HG03521 (cell line): ENCODE measurements at regions not wholly inside any gene's neighbourhood (a gene's known extent, or its start where the extent isn't known, plus 50 kb on each side); places are given as distances from the start of the nearest gene placed in this dataset.
"Not testable (repeated sequence)": the region's sequence is repeated elsewhere in the genome, so short reads cannot be mapped to it uniquely, and the experiment has no call there.

Experiments
- ATAC-seq: cut with Tn5 transposase; IDR thresholded peaks from one replicate; pipeline ENCODE4 v1.9.1; 2021; ENCODE audit warnings: mild to moderate bottlenecking, moderate library complexity; ENCODE audit not compliant: unreplicated experiment

GRCh38 chr9:33690143-33690933 is 105.0 kb upstream of the PRSS3 start:
- ATAC-seq: no peak

GRCh38 chr9:33695299-33695698 is 100.1 kb upstream of the PRSS3 start:
- ATAC-seq: no peak

- no peak for ATAC-seq
These were observed 99.5 kb upstream of the PRSS3 start for GRCh38 chr9:33695856-33696255.

- no peak for ATAC-seq
These were observed 98.2 kb upstream of the PRSS3 start for GRCh38 chr9:33697171-33697570.

- no peak for ATAC-seq
These were observed 97.1 kb upstream of the PRSS3 start for GRCh38 chr9:33698267-33698666.

- ATAC-seq: not testable (repeated sequence)
These were observed 94.4 kb upstream of the PRSS3 start for GRCh38 chr9:33700940-33701339.

GRCh38 chr9:33703430-33704102 is 91.8 kb upstream of the PRSS3 start:
- ATAC-seq: no peak

- ATAC-seq: not testable (repeated sequence)
These were observed 89.9 kb upstream of the PRSS3 start for GRCh38 chr9:33705440-33705839.

GRCh38 chr9:33708441-33708840 is 86.9 kb upstream of the PRSS3 start:
- ATAC-seq: no peak

- ATAC-seq: no peak
These were observed 86.1 kb upstream of the PRSS3 start for GRCh38 chr9:33709269-33709668.

- ATAC-seq: not testable (repeated sequence)
These were observed 83.9 kb upstream of the PRSS3 start for GRCh38 chr9:33711418-33711817.

GRCh38 chr9:33714989-33715388 is 80.4 kb upstream of the PRSS3 start:
- no peak for ATAC-seq

- no peak for ATAC-seq
These were observed 76.4 kb upstream of the PRSS3 start for GRCh38 chr9:33718987-33719386.

- no peak for ATAC-seq
These were observed 75.6 kb upstream of the PRSS3 start for GRCh38 chr9:33719581-33720374.

GRCh38 chr9:33721674-33722358 is 73.5 kb upstream of the PRSS3 start:
- ATAC-seq: no peak

- ATAC-seq: no peak
These were observed 73.0 kb upstream of the PRSS3 start for GRCh38 chr9:33722359-33722675.

GRCh38 chr9:33728613-33729012 is 66.7 kb upstream of the PRSS3 start:
- no peak for ATAC-seq

GRCh38 chr9:33731142-33731541 is 64.2 kb upstream of the PRSS3 start:
- no peak for ATAC-seq

GRCh38 chr9:33731625-33732024 is 63.7 kb upstream of the PRSS3 start:
- ATAC-seq: no peak

GRCh38 chr9:33734247-33734940 is 61.0 kb upstream of the PRSS3 start:
- ATAC-seq: not testable (repeated sequence)
